DND-41 (cell line): ENCODE measurements at regions not wholly inside any gene's neighbourhood (a gene's known extent, or its start where the extent isn't known, plus 50 kb on each side); places are given as distances from the start of the nearest gene placed in this dataset.

ENCODE experiments used
- ATAC-seq: fragments of 200-7000 bp; cut with Tn5 transposase; 3 replicates; pipeline ENCODE4 v1.9.1; 2021; ENCODE audit warnings: low read depth; ENCODE audit not compliant: insufficient read depth
- DNase-seq: peaks from one replicate; pipeline ENCODE4 v3.0.0-alpha.2; 2020
- H2AFZ ChIP-seq: 2 replicates; pipeline ENCODE4 v1.6.0; 2012; ENCODE audit warnings: low read depth, low read length
- H3K27ac ChIP-seq: 2 replicates; pipeline ENCODE4 v1.5.1; 2012; ENCODE audit warnings: low read length, inconsistent platforms
- H3K27me3 ChIP-seq: fragments of 200-600 bp; sonication (generic); 2 replicates; pipeline ENCODE4 v1.6.0; 2012; ENCODE audit warnings: low read length, mild to moderate bottlenecking, inconsistent platforms; ENCODE audit not compliant: insufficient read depth, poor library complexity
- H3K36me3 ChIP-seq: 2 replicates; pipeline ENCODE4 v1.5.1; 2012; ENCODE audit warnings: low read length, inconsistent platforms; ENCODE audit not compliant: insufficient read depth
- H3K4me1 ChIP-seq: 2 replicates; pipeline ENCODE4 v1.5.1; 2012; ENCODE audit warnings: mild to moderate bottlenecking, low read length; ENCODE audit not compliant: insufficient read depth
- H3K4me2 ChIP-seq: 2 replicates; pipeline ENCODE4 v1.6.0; 2012; ENCODE audit warnings: mild to moderate bottlenecking, moderate library complexity, low read length, inconsistent platforms; ENCODE audit not compliant: insufficient read depth
- H3K4me3 ChIP-seq, 2 experiments: fragments of 200-600 bp in 1 of 2; shearing (Covaris generic) in 1 of 2; 2 replicates each; pipeline ENCODE4 v1.5.1; 2012 to 2016; ENCODE audit warnings: inconsistent platforms in 2 of 2, low read length in 2 of 2, mild to moderate bottlenecking in 2 of 2, low read depth in 1 of 2, moderate library complexity in 1 of 2
- H3K79me2 ChIP-seq: 2 replicates; pipeline ENCODE4 v1.6.0; 2012; ENCODE audit warnings: low read length, inconsistent platforms; ENCODE audit not compliant: insufficient read depth
- H3K9ac ChIP-seq: 2 replicates; pipeline ENCODE4 v1.6.0; 2012; ENCODE audit warnings: low read depth, mild to moderate bottlenecking, inconsistent platforms, low read length, moderate library complexity
- H3K9me3 ChIP-seq: 2 replicates; pipeline ENCODE4 v1.5.1; 2012; ENCODE audit warnings: low read length, moderate library complexity, mild to moderate bottlenecking, inconsistent platforms; ENCODE audit not compliant: insufficient read depth, severe bottlenecking
- H4K20me1 ChIP-seq: 2 replicates; pipeline ENCODE4 v1.6.0; 2012; ENCODE audit warnings: low read length; ENCODE audit not compliant: insufficient read depth
- CTCF ChIP-seq: IDR thresholded peaks from 2 replicates; pipeline ENCODE4 v1.5.1; 2012; ENCODE audit warnings: borderline replicate concordance, low read length, moderate library complexity, mild to moderate bottlenecking; ENCODE audit not compliant: poor library complexity, severe bottlenecking; ENCODE audit errors: extremely low read depth
- EZH2 ChIP-seq: IDR thresholded peaks from 3 replicates; pipeline ENCODE4 v1.6.1; 2012; ENCODE audit warnings: borderline replicate concordance, low read depth, mild to moderate bottlenecking, moderate library complexity, low read length, inconsistent platforms; ENCODE audit not compliant: severe bottlenecking

GRCh38 chr14:89486961-89487360 is 69.9 kb upstream of the FOXN3 start:
- Histone ChIP-seq H3K9me3 (no peaks in the 10 kb centered on the region), H3K27ac (no peak overlapping the region)

GRCh38 chr14:89486505-89486904 is 69.5 kb upstream of the FOXN3 start:
- Histone ChIP-seq H3K79me2 (peaks cover 2% of the 10 kb centered on the region; the same call in 1 of the 2 replicates), H4K20me1 (0 out of 2 replicates have a peak, but pooled peaks cover 9% of the 10 kb centered on the region), H3K27ac (no peak overlapping the region), H3K4me2 (no peak overlapping the region), H3K9me3 (no peaks in the 10 kb centered on the region), H3K4me3 (no peak overlapping the region), H3K27me3 (no peaks in the 10 kb centered on the region), H3K36me3 (peaks cover 7% of the 10 kb centered on the region), H2AFZ (no peak overlapping the region), H3K9ac (no peak overlapping the region), H3K4me1 (no peaks in the 10 kb centered on the region)
- ATAC-seq (no peak), DNase-seq (no peak)
- TF ChIP-seq CTCF (no peak), EZH2 (no peak)

More at GRCh38 chr14:89486961-89487360, 69.9 kb upstream of the FOXN3 start:
- no peak overlapping the region for H3K9ac ChIP-seq
- H3K36me3 ChIP-seq: peaks cover 7% of the 10 kb centered on the region
- H4K20me1 ChIP-seq: 0 out of 2 replicates have a peak, but pooled peaks cover 9% of the 10 kb centered on the region
- no peak for ATAC-seq
- no peak overlapping the region for H3K4me2 ChIP-seq
- H3K4me3 ChIP-seq: no peak overlapping the region
- no peak overlapping the region for H2AFZ ChIP-seq
- H3K27me3 ChIP-seq: no peaks in the 10 kb centered on the region
- TF ChIP-seq EZH2 (no peak), CTCF (no peak)
- DNase-seq: no peak
- peaks cover 2% of the 10 kb centered on the region; the same call in 1 of the 2 replicates for H3K79me2 ChIP-seq
- H3K4me1 ChIP-seq: no peaks in the 10 kb centered on the region

- TF ChIP-seq CTCF: no peak
- TF ChIP-seq EZH2: no peak
- peaks cover 2% of the 10 kb centered on the region; the same call in 1 of the 2 replicates for H3K79me2 ChIP-seq
- H2AFZ ChIP-seq: no peak overlapping the region
- no peak overlapping the region for H3K9ac ChIP-seq
- H3K4me2 ChIP-seq: no peak overlapping the region
- DNase-seq: no peak
- no peaks in the 10 kb centered on the region for H3K27me3 ChIP-seq
- H3K4me1 ChIP-seq: no peaks in the 10 kb centered on the region
- H3K27ac ChIP-seq: no peak overlapping the region
- peaks cover 7% of the 10 kb centered on the region for H3K36me3 ChIP-seq
- ATAC-seq: no peak
- no peak overlapping the region for H3K4me3 ChIP-seq
- 0 out of 2 replicates have a peak, but pooled peaks cover 8% of the 10 kb centered on the region for H4K20me1 ChIP-seq
- H3K9me3 ChIP-seq: no peaks in the 10 kb centered on the region
These were observed 68.2 kb upstream of the FOXN3 start for GRCh38 chr14:89485264-89485663.
